ENCODE measurements at regions not wholly inside any gene's neighbourhood (a gene's known extent, or its start where the extent isn't known, plus 50 kb on each side); places are given as distances from the start of the nearest gene placed in this dataset.

GRCh38 chr14:98993818-98994217, 278.2 kb downstream of the BCL11B start:
- no peak for ATAC-seq

GRCh38 chr14:98994561-98994960, 277.4 kb downstream of the BCL11B start:
- no peaks in the 10 kb centered on the region for H3K36me3 ChIP-seq
- no peaks in the 10 kb centered on the region for H3K27me3 ChIP-seq
- no peaks in the 10 kb centered on the region for H3K9me3 ChIP-seq
- no peak for ATAC-seq
- no peak overlapping the region for H3K4me3 ChIP-seq
- WGBS, 2 donors (ENCODE audit: low coverage in 1 of 2): 93 to 97% methylated on average over 3 of the region's 3 CpGs
- TF ChIP-seq CTCF (IDR thresholded peaks at IDR 0.05) (no peak), POLR2AphosphoS5 (IDR thresholded peaks at IDR 0.05) (no peak), POLR2A (IDR thresholded peaks at IDR 0.05) (no peak), EP300 (IDR thresholded peaks at IDR 0.05) (no peak)
- no peak overlapping the region for H3K27ac ChIP-seq
- H3K4me1 ChIP-seq: no peaks in the 10 kb centered on the region

More at GRCh38 chr14:98993818-98994217, 278.2 kb downstream of the BCL11B start:
- Histone ChIP-seq H3K36me3 (no peaks in the 10 kb centered on the region), H3K9me3 (no peaks in the 10 kb centered on the region), H3K4me1 (no peaks in the 10 kb centered on the region), H3K4me3 (no peak overlapping the region), H3K27me3 (no peaks in the 10 kb centered on the region), H3K27ac (no peak overlapping the region)
- 78% methylated on average over 1 of the region's 1 CpG; no CpG with 5 or more reads in 1 of the 2 donors for WGBS, 2 donors (ENCODE audit: low coverage in 1 of 2)
- TF ChIP-seq EP300 (IDR thresholded peaks at IDR 0.05) (no peak), POLR2A (IDR thresholded peaks at IDR 0.05) (no peak)

- 85 to 86% methylated on average over 3 to 6 of the region's 6 CpGs for WGBS, 2 donors (ENCODE audit: low coverage in 1 of 2)
- no peaks in the 10 kb centered on the region for H3K9me3 ChIP-seq
- H3K36me3 ChIP-seq: no peaks in the 10 kb centered on the region
- no peak for ATAC-seq
- no peaks in the 10 kb centered on the region for H3K27me3 ChIP-seq
- TF ChIP-seq CTCF (IDR thresholded peaks at IDR 0.05) (no peak), EP300 (IDR thresholded peaks at IDR 0.05) (no peak), POLR2AphosphoS5 (IDR thresholded peaks at IDR 0.05) (no peak), POLR2A (IDR thresholded peaks at IDR 0.05) (no peak)
- H3K4me1 ChIP-seq: no peaks in the 10 kb centered on the region
- H3K4me3 ChIP-seq: no peak overlapping the region
- H3K27ac ChIP-seq: no peak overlapping the region
These were observed 274.3 kb downstream of the BCL11B start for GRCh38 chr14:98997526-98998205.

GRCh38 chr14:98999345-98999744, 272.7 kb downstream of the BCL11B start:
- Histone ChIP-seq H3K4me1 (no peaks in the 10 kb centered on the region), H3K9me3 (no peaks in the 10 kb centered on the region), H3K27ac (no peak overlapping the region), H3K27me3 (no peaks in the 10 kb centered on the region), H3K4me3 (no peak overlapping the region), H3K36me3 (no peaks in the 10 kb centered on the region)
- 86 to 90% methylated on average over 3 to 8 of the region's 9 CpGs for WGBS, 2 donors (ENCODE audit: low coverage in 1 of 2)
- ATAC-seq: no peak
- TF ChIP-seq CTCF (IDR thresholded peaks at IDR 0.05) (no peak), POLR2A (IDR thresholded peaks at IDR 0.05) (no peak), EP300 (IDR thresholded peaks at IDR 0.05) (no peak), POLR2AphosphoS5 (IDR thresholded peaks at IDR 0.05) (no peak)

- no peak for ATAC-seq
- no peaks in the 10 kb centered on the region for H3K36me3 ChIP-seq
- H3K4me1 ChIP-seq: no peaks in the 10 kb centered on the region
- no peaks in the 10 kb centered on the region for H3K9me3 ChIP-seq
- H3K27ac ChIP-seq: no peak overlapping the region
- H3K27me3 ChIP-seq: no peaks in the 10 kb centered on the region
- 83 to 85% methylated on average over 4 to 11 of the region's 11 CpGs for WGBS, 2 donors (ENCODE audit: low coverage in 1 of 2)
- H3K4me3 ChIP-seq: no peak overlapping the region
- TF ChIP-seq CTCF (IDR thresholded peaks at IDR 0.05) (no peak), POLR2A (IDR thresholded peaks at IDR 0.05) (no peak), POLR2AphosphoS5 (IDR thresholded peaks at IDR 0.05) (no peak), EP300 (IDR thresholded peaks at IDR 0.05) (no peak)
These were observed 272.1 kb downstream of the BCL11B start for GRCh38 chr14:98999901-99000300.
